ENCODE measurements at regions not wholly inside any gene's neighbourhood (a gene's known extent, or its start where the extent isn't known, plus 50 kb on each side); places are given as distances from the start of the nearest gene placed in this dataset.

- no peak for TF ChIP-seq ZFX (IDR thresholded peaks at IDR 0.05)
- TF ChIP-seq, protein P1, sequence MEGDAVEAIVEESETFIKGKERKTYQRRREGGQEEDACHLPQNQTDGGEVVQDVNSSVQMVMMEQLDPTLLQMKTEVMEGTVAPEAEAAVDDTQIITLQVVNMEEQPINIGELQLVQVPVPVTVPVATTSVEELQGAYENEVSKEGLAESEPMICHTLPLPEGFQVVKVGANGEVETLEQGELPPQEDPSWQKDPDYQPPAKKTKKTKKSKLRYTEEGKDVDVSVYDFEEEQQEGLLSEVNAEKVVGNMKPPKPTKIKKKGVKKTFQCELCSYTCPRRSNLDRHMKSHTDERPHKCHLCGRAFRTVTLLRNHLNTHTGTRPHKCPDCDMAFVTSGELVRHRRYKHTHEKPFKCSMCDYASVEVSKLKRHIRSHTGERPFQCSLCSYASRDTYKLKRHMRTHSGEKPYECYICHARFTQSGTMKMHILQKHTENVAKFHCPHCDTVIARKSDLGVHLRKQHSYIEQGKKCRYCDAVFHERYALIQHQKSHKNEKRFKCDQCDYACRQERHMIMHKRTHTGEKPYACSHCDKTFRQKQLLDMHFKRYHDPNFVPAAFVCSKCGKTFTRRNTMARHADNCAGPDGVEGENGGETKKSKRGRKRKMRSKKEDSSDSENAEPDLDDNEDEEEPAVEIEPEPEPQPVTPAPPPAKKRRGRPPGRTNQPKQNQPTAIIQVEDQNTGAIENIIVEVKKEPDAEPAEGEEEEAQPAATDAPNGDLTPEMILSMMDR (conservative IDR thresholded peaks at IDR 0.05): no peak; the same call in 1 of the 2 replicates
- no peak overlapping the region for H3K27ac ChIP-seq
Observed at GRCh38 chr10:83607959-83608745, 531.2 kb upstream of the GHITM start.

GRCh38 chr10:83612050-83612449, 527.3 kb upstream of the GHITM start:
- no peak overlapping the region for H3K27ac ChIP-seq
- TF ChIP-seq, protein P1 (conservative IDR thresholded peaks at IDR 0.05): no peak
- no peak for TF ChIP-seq ZFX (IDR thresholded peaks at IDR 0.05)

DNA sequence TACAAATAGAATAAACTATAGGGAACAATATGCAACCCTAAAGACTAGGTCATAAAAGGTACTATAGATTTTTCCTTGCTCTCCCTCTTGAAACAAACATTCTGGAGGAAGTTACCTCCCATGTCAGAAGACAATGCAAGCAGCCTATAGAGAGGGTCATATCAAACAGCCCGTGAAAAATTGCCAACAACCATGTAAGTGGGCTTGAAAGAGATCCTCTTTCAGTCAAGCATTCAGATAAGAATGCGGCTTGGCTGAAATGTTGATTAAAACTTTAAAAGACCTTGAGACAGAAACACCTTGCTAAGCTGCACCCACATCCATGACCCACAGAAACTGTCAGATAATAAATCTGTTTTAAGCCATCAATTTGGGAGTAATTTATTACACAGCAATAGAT, 526.6 kb upstream of the GHITM start:
- H3K27ac ChIP-seq: no peak overlapping the region
- no peak for TF ChIP-seq ZFX (IDR thresholded peaks at IDR 0.05)
- TF ChIP-seq, protein P1 (conservative IDR thresholded peaks at IDR 0.05): no peak

DNA sequence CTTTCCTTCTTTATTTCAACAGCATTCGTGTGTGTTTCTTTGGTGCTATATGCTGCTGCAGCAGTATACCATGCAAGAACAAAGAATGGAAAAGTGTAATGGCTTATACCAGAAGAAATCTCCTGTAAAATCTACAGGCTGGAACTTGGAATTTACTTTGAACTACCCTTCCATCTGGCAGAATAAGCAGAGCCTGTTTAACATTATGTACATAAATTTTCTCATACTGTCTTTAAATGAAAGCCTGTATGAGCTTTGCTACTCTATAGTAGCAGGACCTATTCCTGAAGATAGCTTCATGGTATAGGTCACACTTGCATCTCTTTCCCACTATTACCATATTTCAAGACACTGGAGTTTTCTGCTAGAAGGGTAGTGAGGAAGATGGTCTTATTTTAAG, 522.1 kb upstream of the GHITM start:
- TF ChIP-seq, protein P1 (conservative IDR thresholded peaks at IDR 0.05): no peak
- H3K27ac ChIP-seq: no peak overlapping the region

DNA sequence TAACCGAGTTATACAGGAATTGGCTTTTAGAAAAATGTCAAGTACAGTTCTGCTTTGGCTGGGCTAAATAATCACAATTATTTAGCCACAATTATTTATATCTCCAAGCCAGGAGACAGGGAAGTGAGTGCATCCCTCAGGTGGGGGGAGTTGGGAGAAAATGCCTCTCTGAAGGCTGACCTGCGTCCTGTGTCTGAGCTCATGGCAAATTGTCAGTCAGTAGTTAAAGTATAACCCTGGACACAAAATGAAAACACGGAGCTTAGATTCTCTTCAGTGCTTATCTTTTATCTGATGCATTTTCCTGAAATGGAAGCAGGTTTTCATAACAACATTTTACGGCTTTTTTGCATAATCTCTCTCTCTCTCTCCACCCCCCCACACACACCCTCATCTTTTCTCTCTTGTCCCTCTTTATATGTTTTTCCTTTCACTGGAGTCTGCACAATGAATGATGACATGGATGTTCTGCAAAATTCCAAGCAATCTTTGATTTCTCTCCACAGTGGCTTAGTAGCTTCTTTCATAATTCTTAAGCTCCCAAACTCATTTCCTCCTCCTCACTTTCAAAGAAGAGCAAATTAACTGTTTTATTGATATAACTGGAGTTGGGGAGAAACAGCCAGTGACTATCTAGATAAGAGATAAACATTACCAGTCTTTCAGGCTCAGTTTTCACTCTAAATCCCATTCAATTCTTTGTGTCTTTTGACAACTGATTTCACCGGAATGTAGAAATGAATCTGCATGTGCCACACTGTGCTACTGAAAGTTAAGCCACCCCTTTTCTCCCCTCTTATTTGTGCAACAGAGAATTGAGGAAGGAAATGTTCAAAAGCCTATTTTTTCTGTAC, 521.4 kb upstream of the GHITM start:
- TF ChIP-seq, protein P1 (conservative IDR thresholded peaks at IDR 0.05): no peak
- no peak for TF ChIP-seq ZFX (IDR thresholded peaks at IDR 0.05)
- no peak overlapping the region for H3K27ac ChIP-seq

DNA sequence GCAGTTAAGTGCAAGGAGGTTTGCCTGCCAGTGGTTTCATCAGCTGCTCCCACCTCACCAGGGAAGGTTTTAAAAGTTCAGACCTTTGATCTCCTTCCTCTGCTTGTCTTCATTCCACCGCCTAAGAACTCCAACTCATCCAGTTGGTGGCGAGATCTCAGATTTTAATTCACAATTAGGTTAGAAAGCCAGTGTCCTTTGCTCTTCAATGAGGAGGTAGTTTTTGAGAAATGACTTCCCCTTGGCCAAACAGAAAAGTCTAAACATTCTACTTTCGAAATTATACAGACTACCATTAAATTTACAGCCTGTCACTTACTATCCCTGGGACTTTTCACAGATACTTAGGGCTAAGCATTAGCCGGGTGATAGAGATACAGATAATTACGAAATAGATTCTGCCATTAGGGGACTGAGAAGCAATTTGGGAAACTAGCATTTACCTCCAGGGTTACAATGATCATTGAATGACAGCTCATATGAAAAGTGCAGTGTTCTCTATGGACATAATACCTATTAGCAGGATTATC, 513.4 kb upstream of the GHITM start:
- no peak overlapping the region for H3K27ac ChIP-seq
- TF ChIP-seq, protein P1 (conservative IDR thresholded peaks at IDR 0.05): no peak
- no peak for TF ChIP-seq ZFX (IDR thresholded peaks at IDR 0.05)

- H3K27ac ChIP-seq: no peak overlapping the region
- TF ChIP-seq, protein P1 (conservative IDR thresholded peaks at IDR 0.05): no peak
- TF ChIP-seq ZFX (IDR thresholded peaks at IDR 0.05): no peak
Observed at GRCh38 chr10:83632701-83633100, 506.6 kb upstream of the GHITM start.

Data from C4-2B (cell line).